Endometrial microvascular endothelial cells (primary cell): ENCODE measurements at regions not wholly inside any gene's neighbourhood (a gene's known extent, or its start where the extent isn't known, plus 50 kb on each side); places are given as distances from the start of the nearest gene placed in this dataset.
"Not testable (repeated sequence)": the region's sequence is repeated elsewhere in the genome, so short reads cannot be mapped to it uniquely, and the experiment has no call there.

ENCODE experiments used
- in situ Hi-C: cut with HindIII; loops from 2 replicates; pipeline ENCODE4 v1.10.0; 2017; ENCODE audit warnings: low sequenced_read_pairs, low pct_unique_long_range_greater_than_20kb; ENCODE audit errors: inconsistent ontology term

DNA sequence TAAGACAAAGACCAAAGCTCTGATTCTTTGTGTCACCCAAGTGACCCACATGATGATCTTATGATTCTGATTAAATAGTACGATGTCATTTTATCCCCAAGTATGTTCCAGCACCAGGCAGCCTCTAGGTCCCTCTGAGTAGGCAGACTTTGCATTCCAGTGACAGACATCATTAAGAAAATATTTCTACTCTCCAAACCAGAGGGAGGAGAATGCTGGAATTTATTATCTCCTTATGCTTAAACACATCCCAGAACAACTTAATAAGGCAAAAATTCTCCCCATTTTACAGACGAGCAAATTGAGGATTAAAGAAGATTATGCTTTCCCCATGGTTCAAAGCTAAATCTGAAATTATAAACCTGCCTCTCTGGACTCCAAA is 192.8 kb upstream of the CDH11 start:
- in situ Hi-C loops, result no loop called here

GRCh38 chr16:65313936-65314626 is 192.2 kb upstream of the CDH11 start:
- in situ Hi-C loops, result no loop called here

DNA sequence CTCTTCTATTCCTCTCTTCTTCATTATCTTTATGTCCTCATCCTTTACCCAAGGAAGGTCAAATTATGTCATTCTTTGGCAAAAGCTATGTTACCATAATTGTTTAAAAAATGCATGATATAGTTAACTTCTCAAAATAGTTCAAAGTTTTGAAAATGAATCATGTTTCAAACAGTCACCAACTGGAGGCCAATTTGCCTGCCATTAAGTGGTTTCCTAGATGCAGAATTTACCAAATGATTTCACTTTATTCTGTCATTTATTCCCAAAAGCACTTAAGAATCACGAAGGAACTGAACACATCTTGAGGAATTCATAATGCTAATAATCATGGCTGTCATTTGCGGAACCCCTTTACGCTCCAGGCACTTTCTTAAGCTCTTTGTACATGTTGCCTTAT is 190.9 kb upstream of the CDH11 start:
- in situ Hi-C loops, result no loop called here

DNA sequence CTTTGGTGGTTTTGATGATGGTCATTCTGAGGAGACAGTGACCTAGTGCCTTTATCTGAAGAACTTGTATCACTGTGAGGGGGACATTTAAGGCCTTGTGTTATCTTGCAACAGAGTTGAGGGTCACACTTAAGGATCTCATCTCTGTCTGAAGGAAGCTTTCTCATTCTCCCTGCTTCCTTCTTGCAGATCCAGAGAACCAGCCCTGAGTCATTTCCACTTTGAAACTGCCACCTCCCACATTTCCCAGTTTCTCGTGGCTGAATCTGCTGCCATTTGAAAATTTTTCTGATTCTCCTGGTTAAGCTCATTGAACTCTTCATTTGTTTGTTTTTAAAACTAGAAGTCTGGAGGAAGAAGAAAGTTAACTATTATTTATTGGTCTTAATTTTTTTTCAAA is 190.2 kb upstream of the CDH11 start:
- in situ Hi-C loops, result no loop called here

- in situ Hi-C loops, result not testable (repeated sequence)
These were observed 188.6 kb upstream of the CDH11 start for GRCh38 chr16:65310491-65310890.

- in situ Hi-C loops, result no loop called here
These were observed 187.5 kb upstream of the CDH11 start for GRCh38 chr16:65309354-65309753.

DNA sequence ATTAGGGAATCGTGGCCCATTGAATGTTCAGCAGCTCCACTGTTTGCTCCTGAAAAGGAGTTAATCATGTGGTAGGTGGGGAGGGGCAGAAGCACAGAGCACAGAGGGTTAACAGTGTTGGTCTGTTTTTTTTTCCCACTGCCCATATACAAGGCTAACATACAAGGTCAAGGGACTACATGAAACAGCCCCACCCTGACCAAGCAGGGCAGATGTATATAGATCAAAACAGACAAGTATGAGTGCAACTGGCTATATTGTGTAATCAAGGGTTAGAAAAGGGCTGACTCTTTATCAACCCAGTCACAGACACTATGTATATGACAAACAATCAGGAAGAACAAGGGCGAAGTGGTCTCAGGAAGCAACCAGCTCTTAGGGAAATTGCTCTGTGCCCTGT is 186.6 kb upstream of the CDH11 start:
- in situ Hi-C loops, result no loop called here

- in situ Hi-C loops, result no loop called here
These were observed 185.4 kb upstream of the CDH11 start for GRCh38 chr16:65307286-65307685.

DNA sequence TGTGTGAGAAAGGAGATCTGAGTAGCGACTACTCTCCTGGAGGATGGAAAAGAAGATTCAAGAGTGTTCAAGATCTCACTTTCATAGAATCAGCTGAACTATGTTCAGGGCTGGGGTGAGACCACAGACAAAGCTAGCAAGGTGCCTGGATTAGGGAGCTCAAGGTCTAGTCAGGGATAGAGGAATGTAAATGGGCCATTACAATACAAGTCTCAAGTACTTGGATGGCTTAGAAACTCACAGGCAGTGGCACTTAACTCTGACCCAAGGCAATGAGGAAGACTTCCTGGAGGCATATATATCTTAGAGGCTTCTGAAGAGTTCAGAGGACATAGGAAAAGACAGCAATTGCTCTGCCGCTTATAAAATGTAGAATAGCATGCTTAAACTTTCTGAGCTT is 184.9 kb upstream of the CDH11 start:
- in situ Hi-C loops, result no loop called here

DNA sequence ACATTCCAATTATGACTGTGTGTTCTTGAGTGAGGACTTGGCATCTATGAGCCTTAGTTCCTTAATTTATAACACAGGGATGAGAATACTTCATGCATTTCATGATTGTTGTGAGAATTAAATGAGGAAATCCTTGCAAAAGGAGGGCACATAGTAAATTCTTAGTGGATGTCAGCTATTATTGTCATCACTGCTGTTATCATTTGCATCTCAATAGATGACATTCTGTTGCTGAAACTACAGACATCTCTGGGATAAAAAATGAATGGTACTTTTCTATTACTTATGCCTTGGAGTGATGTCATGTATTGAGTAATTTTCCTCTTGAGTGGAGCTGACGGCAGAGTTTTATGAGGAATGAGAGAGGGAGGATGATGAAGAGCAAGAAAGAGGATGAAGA is 184.4 kb upstream of the CDH11 start:
- in situ Hi-C loops, result no loop called here

GRCh38 chr16:65305266-65305959 is 183.6 kb upstream of the CDH11 start:
- in situ Hi-C loops, result no loop called here

GRCh38 chr16:65301029-65301428 is 179.2 kb upstream of the CDH11 start:
- in situ Hi-C loops, result no loop called here

DNA sequence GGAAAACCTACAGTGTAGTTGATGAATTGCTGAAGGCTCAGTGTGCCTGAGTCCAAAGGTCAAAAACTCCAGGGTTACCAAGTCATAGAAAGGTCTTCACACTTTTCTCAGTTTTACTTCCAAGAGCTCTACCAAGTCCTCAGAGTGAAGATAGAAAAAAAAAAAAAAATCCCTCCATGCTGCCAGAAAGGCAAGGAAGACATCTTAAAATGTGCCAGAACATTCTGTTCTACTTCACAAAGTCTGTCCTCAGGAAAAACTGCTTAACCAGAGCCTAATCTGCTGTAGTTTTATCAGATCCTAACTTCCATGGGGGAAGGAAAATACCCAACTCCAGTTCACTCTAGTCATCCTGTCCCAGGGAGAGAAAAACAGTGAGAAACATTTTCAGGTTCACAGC is 175.6 kb upstream of the CDH11 start:
- in situ Hi-C loops, result no loop called here

GRCh38 chr16:65295527-65295926 is 173.7 kb upstream of the CDH11 start:
- in situ Hi-C loops, result no loop called here

DNA sequence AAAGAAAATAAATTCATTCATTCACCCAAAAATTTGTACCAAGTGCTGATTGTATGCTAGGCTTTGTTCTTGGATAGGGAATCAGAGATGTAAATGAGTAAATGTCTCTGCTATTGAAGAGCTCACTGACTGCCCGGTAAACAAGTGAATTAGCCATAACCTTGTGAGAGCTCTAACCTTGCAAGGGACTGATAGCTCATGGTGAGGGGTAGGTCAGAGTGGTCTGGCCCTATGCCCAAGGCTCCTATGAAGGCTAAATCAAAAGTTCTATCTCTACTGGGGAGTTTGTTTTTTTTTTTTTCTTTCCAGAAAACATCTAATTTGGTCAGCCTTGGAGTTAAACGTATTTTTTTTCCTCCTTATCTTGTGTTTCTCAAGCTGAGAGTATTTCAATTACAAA is 172.8 kb upstream of the CDH11 start:
- in situ Hi-C loops, result no loop called here

DNA sequence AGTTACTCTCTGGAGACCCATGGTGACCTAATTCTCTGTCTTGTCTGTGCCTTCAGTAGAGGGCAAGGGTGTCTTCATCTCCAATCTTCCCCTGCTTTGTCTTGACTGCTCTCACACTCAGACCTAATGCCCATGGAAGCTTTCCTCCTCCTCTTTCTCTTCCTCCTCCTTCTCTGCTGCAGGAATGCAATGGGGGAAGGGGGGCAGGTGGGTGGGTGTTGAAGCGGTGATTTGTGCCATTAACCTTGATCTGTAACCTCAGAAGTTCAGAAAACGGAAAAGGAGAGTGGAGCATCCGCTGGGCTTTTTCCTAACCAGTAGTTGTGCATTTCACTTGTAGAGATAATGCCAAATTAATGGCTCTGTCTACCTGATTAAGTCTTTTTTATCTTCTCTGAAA is 172.3 kb upstream of the CDH11 start:
- in situ Hi-C loops, result no loop called here

DNA sequence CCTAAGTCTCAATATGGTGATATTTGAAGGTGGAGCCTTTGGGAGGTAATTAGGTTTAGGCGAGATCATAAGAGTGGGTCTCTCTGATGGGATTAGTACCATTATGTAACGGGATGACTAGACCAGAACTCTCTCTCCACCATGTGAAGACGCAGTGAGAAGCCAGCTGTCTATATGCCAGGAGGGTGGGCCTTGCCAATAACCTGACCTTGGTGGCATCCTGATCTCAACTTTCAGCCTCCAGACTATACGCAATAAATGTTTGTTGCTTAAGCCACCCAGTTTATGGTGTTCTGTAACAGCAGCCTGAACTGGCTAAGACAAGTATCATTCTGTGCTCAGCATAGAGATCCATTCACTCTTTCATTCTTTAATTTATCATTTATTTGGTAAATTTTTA is 167.2 kb upstream of the CDH11 start:
- in situ Hi-C loops, result no loop called here

- in situ Hi-C loops, result no loop called here
These were observed 165.4 kb upstream of the CDH11 start for GRCh38 chr16:65287307-65287706.

GRCh38 chr16:65285128-65286048 is 163.5 kb upstream of the CDH11 start:
- in situ Hi-C loops, result no loop called here

GRCh38 chr16:65284626-65285025 is 162.8 kb upstream of the CDH11 start:
- in situ Hi-C loops, result no loop called here
